ENCODE measurements at regions not wholly inside any gene's neighbourhood (a gene's known extent, or its start where the extent isn't known, plus 50 kb on each side); places are given as distances from the start of the nearest gene placed in this dataset.

GRCh38 chr1:244137276-244137675 is 86.2 kb downstream of the ZBTB18 start:
- no peaks in the 10 kb centered on the region for H3K27me3 ChIP-seq (replicated peaks; ENCODE audit: control insufficient read depth, insufficient read depth, low read length, poor library complexity, severe bottlenecking)
- H3K27ac ChIP-seq (ENCODE audit: insufficient read depth, low read length, poor library complexity, severe bottlenecking): no peak overlapping the region
- H3K36me3 ChIP-seq (ENCODE audit: control insufficient read depth, insufficient read depth, low read length): no peaks in the 10 kb centered on the region
- no peaks in the 10 kb centered on the region for H3K4me1 ChIP-seq (ENCODE audit: control insufficient read depth, insufficient read depth, low read length, poor library complexity, severe bottlenecking)
- peak overlapping the region; percentile 19 for H3K4me3 ChIP-seq (ENCODE audit: insufficient read depth, low read depth, low read length, poor library complexity, severe bottlenecking)
- H3K9me3 ChIP-seq (ENCODE audit: control insufficient read depth, low read length): no peaks in the 10 kb centered on the region
- no peak for DNase-seq

- H3K4me1 ChIP-seq (ENCODE audit: control insufficient read depth, insufficient read depth, low read length, poor library complexity, severe bottlenecking): no peaks in the 10 kb centered on the region
- H3K27ac ChIP-seq (ENCODE audit: insufficient read depth, low read length, poor library complexity, severe bottlenecking): no peak overlapping the region
- H3K36me3 ChIP-seq (ENCODE audit: control insufficient read depth, insufficient read depth, low read length): no peaks in the 10 kb centered on the region
- peak overlapping the region; percentile 19 for H3K4me3 ChIP-seq (ENCODE audit: insufficient read depth, low read depth, low read length, poor library complexity, severe bottlenecking)
- no peak for DNase-seq
- no peaks in the 10 kb centered on the region for H3K9me3 ChIP-seq (ENCODE audit: control insufficient read depth, low read length)
- H3K27me3 ChIP-seq (replicated peaks; ENCODE audit: control insufficient read depth, insufficient read depth, low read length, poor library complexity, severe bottlenecking): no peaks in the 10 kb centered on the region
Observed at GRCh38 chr1:244137725-244138124, 86.6 kb downstream of the ZBTB18 start.

- H3K27me3 ChIP-seq (replicated peaks; ENCODE audit: control insufficient read depth, insufficient read depth, low read length, poor library complexity, severe bottlenecking): no peaks in the 10 kb centered on the region
- H3K4me1 ChIP-seq (ENCODE audit: control insufficient read depth, insufficient read depth, low read length, poor library complexity, severe bottlenecking): no peaks in the 10 kb centered on the region
- no peaks in the 10 kb centered on the region for H3K36me3 ChIP-seq (ENCODE audit: control insufficient read depth, insufficient read depth, low read length)
- no peak overlapping the region for H3K4me3 ChIP-seq (ENCODE audit: insufficient read depth, low read depth, low read length, poor library complexity, severe bottlenecking)
- H3K27ac ChIP-seq (ENCODE audit: insufficient read depth, low read length, poor library complexity, severe bottlenecking): no peak overlapping the region
- DNase-seq: no peak
- H3K9me3 ChIP-seq (ENCODE audit: control insufficient read depth, low read length): no peaks in the 10 kb centered on the region
Observed at GRCh38 chr1:244138399-244138798, 87.3 kb downstream of the ZBTB18 start.

- DNase-seq: no peak
- H3K36me3 ChIP-seq (ENCODE audit: control insufficient read depth, insufficient read depth, low read length): no peaks in the 10 kb centered on the region
- no peak overlapping the region for H3K4me3 ChIP-seq (ENCODE audit: insufficient read depth, low read depth, low read length, poor library complexity, severe bottlenecking)
- H3K9me3 ChIP-seq (ENCODE audit: control insufficient read depth, low read length): no peaks in the 10 kb centered on the region
- H3K4me1 ChIP-seq (ENCODE audit: control insufficient read depth, insufficient read depth, low read length, poor library complexity, severe bottlenecking): no peaks in the 10 kb centered on the region
- no peak overlapping the region for H3K27ac ChIP-seq (ENCODE audit: insufficient read depth, low read length, poor library complexity, severe bottlenecking)
- no peaks in the 10 kb centered on the region for H3K27me3 ChIP-seq (replicated peaks; ENCODE audit: control insufficient read depth, insufficient read depth, low read length, poor library complexity, severe bottlenecking)
Observed at GRCh38 chr1:244139655-244140054, 88.6 kb downstream of the ZBTB18 start.

- H3K4me1 ChIP-seq (ENCODE audit: control insufficient read depth, insufficient read depth, low read length, poor library complexity, severe bottlenecking): no peaks in the 10 kb centered on the region
- DNase-seq: no peak
- no peaks in the 10 kb centered on the region for H3K9me3 ChIP-seq (ENCODE audit: control insufficient read depth, low read length)
- no peak overlapping the region for H3K4me3 ChIP-seq (ENCODE audit: insufficient read depth, low read depth, low read length, poor library complexity, severe bottlenecking)
- H3K27me3 ChIP-seq (replicated peaks; ENCODE audit: control insufficient read depth, insufficient read depth, low read length, poor library complexity, severe bottlenecking): no peaks in the 10 kb centered on the region
- H3K27ac ChIP-seq (ENCODE audit: insufficient read depth, low read length, poor library complexity, severe bottlenecking): no peak overlapping the region
- no peaks in the 10 kb centered on the region for H3K36me3 ChIP-seq (ENCODE audit: control insufficient read depth, insufficient read depth, low read length)
Observed at GRCh38 chr1:244140420-244140819, 89.3 kb downstream of the ZBTB18 start.

- H3K27ac ChIP-seq (ENCODE audit: insufficient read depth, low read length, poor library complexity, severe bottlenecking): no peak overlapping the region
- H3K9me3 ChIP-seq (ENCODE audit: control insufficient read depth, low read length): no peaks in the 10 kb centered on the region
- no peaks in the 10 kb centered on the region for H3K36me3 ChIP-seq (ENCODE audit: control insufficient read depth, insufficient read depth, low read length)
- no peaks in the 10 kb centered on the region for H3K27me3 ChIP-seq (replicated peaks; ENCODE audit: control insufficient read depth, insufficient read depth, low read length, poor library complexity, severe bottlenecking)
- H3K4me1 ChIP-seq (ENCODE audit: control insufficient read depth, insufficient read depth, low read length, poor library complexity, severe bottlenecking): no peaks in the 10 kb centered on the region
- no peak overlapping the region for H3K4me3 ChIP-seq (ENCODE audit: insufficient read depth, low read depth, low read length, poor library complexity, severe bottlenecking)
- no peak for DNase-seq
Observed at GRCh38 chr1:244144053-244144452, 93.0 kb downstream of the ZBTB18 start.

- Histone ChIP-seq H3K27me3 (replicated peaks; ENCODE audit: control insufficient read depth, insufficient read depth, low read length, poor library complexity, severe bottlenecking) (no peaks in the 10 kb centered on the region), H3K36me3 (ENCODE audit: control insufficient read depth, insufficient read depth, low read length) (no peaks in the 10 kb centered on the region), H3K4me1 (ENCODE audit: control insufficient read depth, insufficient read depth, low read length, poor library complexity, severe bottlenecking) (no peaks in the 10 kb centered on the region), H3K9me3 (ENCODE audit: control insufficient read depth, low read length) (no peaks in the 10 kb centered on the region), H3K27ac (ENCODE audit: insufficient read depth, low read length, poor library complexity, severe bottlenecking) (no peak overlapping the region), H3K4me3 (ENCODE audit: insufficient read depth, low read depth, low read length, poor library complexity, severe bottlenecking) (no peak overlapping the region)
- no peak for DNase-seq
Observed at GRCh38 chr1:244150071-244150470, 99.0 kb downstream of the ZBTB18 start.

GRCh38 chr1:244150665-244151064 is 99.6 kb downstream of the ZBTB18 start:
- Histone ChIP-seq H3K4me3 (ENCODE audit: insufficient read depth, low read depth, low read length, poor library complexity, severe bottlenecking) (no peak overlapping the region), H3K27ac (ENCODE audit: insufficient read depth, low read length, poor library complexity, severe bottlenecking) (no peak overlapping the region), H3K27me3 (replicated peaks; ENCODE audit: control insufficient read depth, insufficient read depth, low read length, poor library complexity, severe bottlenecking) (no peaks in the 10 kb centered on the region), H3K4me1 (ENCODE audit: control insufficient read depth, insufficient read depth, low read length, poor library complexity, severe bottlenecking) (no peaks in the 10 kb centered on the region), H3K9me3 (ENCODE audit: control insufficient read depth, low read length) (no peaks in the 10 kb centered on the region), H3K36me3 (ENCODE audit: control insufficient read depth, insufficient read depth, low read length) (no peaks in the 10 kb centered on the region)
- no peak for DNase-seq

GRCh38 chr1:244151537-244151936 is 100.5 kb downstream of the ZBTB18 start:
- no peak overlapping the region for H3K4me3 ChIP-seq (ENCODE audit: insufficient read depth, low read depth, low read length, poor library complexity, severe bottlenecking)
- no peaks in the 10 kb centered on the region for H3K4me1 ChIP-seq (ENCODE audit: control insufficient read depth, insufficient read depth, low read length, poor library complexity, severe bottlenecking)
- DNase-seq: no peak
- H3K27me3 ChIP-seq (replicated peaks; ENCODE audit: control insufficient read depth, insufficient read depth, low read length, poor library complexity, severe bottlenecking): no peaks in the 10 kb centered on the region
- H3K9me3 ChIP-seq (ENCODE audit: control insufficient read depth, low read length): no peaks in the 10 kb centered on the region
- no peak overlapping the region for H3K27ac ChIP-seq (ENCODE audit: insufficient read depth, low read length, poor library complexity, severe bottlenecking)
- no peaks in the 10 kb centered on the region for H3K36me3 ChIP-seq (ENCODE audit: control insufficient read depth, insufficient read depth, low read length)

- H3K36me3 ChIP-seq (ENCODE audit: control insufficient read depth, insufficient read depth, low read length): no peaks in the 10 kb centered on the region
- H3K27ac ChIP-seq (ENCODE audit: insufficient read depth, low read length, poor library complexity, severe bottlenecking): no peak overlapping the region
- no peak for DNase-seq
- H3K4me1 ChIP-seq (ENCODE audit: control insufficient read depth, insufficient read depth, low read length, poor library complexity, severe bottlenecking): no peaks in the 10 kb centered on the region
- H3K4me3 ChIP-seq (ENCODE audit: insufficient read depth, low read depth, low read length, poor library complexity, severe bottlenecking): no peak overlapping the region
- H3K27me3 ChIP-seq (replicated peaks; ENCODE audit: control insufficient read depth, insufficient read depth, low read length, poor library complexity, severe bottlenecking): no peaks in the 10 kb centered on the region
- H3K9me3 ChIP-seq (ENCODE audit: control insufficient read depth, low read length): no peaks in the 10 kb centered on the region
Observed at GRCh38 chr1:244154508-244154871, 103.4 kb downstream of the ZBTB18 start.
